ENCODE measurements at regions not wholly inside any gene's neighbourhood (a gene's known extent, or its start where the extent isn't known, plus 50 kb on each side); places are given as distances from the start of the nearest gene placed in this dataset.

- TF ChIP-seq CTCF (IDR thresholded peaks at IDR 0.05; ENCODE audit: control extremely low read depth in 1 of 3, insufficient read depth in 1 of 3, low read depth in 1 of 3, low read length in 3 of 3) (no peak), TCF12 (IDR thresholded peaks at IDR 0.05; ENCODE audit: low read depth, low read length) (no peak), E2F6 (IDR thresholded peaks at IDR 0.05) (no peak), POLR2AphosphoS5 (IDR thresholded peaks at IDR 0.05; ENCODE audit: low read depth, low read length) (no peak), POLR2A (IDR thresholded peaks at IDR 0.05; ENCODE audit: control extremely low read depth in 1 of 2, low read depth in 2 of 2, low read length in 2 of 2) (no peak)
Observed at GRCh38 chrX:96435378-96436035, 249.1 kb upstream of the DIAPH2 start.
